ENCODE measurements at regions not wholly inside any gene's neighbourhood (a gene's known extent, or its start where the extent isn't known, plus 50 kb on each side); places are given as distances from the start of the nearest gene placed in this dataset.
A peak's percentile ranks its signal among the peaks of the same experiment; 100 is the strongest.

DNA sequence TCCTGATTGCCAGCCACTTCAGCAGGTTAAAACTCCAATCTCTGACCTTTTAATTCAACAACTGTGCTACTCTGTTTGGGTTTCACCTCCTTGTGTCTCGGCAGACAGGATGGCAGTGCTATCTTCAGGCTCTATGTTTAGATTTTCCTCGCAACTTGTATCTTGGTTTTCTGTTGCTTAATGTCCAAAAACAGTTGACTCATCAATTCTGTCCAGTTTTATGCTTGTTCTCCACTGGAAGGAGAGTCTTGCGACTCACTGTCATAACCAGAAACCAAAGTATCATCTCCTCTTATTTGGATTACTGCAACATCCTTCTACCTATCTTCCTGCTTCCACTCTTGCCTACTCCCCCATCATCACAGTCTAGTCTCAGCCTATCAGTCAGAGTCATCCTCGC, 130.9 kb upstream of the ADAMTS16 start (continued):
- TF ChIP-seq, protein P1, sequence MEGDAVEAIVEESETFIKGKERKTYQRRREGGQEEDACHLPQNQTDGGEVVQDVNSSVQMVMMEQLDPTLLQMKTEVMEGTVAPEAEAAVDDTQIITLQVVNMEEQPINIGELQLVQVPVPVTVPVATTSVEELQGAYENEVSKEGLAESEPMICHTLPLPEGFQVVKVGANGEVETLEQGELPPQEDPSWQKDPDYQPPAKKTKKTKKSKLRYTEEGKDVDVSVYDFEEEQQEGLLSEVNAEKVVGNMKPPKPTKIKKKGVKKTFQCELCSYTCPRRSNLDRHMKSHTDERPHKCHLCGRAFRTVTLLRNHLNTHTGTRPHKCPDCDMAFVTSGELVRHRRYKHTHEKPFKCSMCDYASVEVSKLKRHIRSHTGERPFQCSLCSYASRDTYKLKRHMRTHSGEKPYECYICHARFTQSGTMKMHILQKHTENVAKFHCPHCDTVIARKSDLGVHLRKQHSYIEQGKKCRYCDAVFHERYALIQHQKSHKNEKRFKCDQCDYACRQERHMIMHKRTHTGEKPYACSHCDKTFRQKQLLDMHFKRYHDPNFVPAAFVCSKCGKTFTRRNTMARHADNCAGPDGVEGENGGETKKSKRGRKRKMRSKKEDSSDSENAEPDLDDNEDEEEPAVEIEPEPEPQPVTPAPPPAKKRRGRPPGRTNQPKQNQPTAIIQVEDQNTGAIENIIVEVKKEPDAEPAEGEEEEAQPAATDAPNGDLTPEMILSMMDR (conservative IDR thresholded peaks at IDR 0.05; ENCODE audit: low read depth in 2 of 2), result no peak
- no peak for TF ChIP-seq JUNB (IDR thresholded peaks at IDR 0.05; ENCODE audit: unreplicated experiment)

DNA sequence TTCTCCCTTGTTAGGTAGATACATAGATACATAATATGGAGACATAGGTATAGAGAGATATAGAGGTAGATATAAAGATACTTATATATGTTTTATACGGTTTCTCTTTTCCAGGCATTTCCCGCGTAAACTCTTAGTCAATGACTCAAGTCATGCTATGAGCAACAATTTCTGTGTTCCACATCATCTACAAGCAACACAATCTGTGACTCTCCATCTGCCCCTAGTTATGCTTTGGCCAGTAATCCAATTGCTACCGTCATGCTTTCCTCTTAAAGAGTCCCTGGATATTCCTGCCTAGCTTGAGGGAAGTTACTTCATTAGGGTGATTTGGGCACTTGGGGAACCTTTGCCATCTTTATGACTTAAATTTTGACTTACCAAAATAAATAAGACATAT, 129.0 kb upstream of the ADAMTS16 start:
- no peak for ATAC-seq

DNA sequence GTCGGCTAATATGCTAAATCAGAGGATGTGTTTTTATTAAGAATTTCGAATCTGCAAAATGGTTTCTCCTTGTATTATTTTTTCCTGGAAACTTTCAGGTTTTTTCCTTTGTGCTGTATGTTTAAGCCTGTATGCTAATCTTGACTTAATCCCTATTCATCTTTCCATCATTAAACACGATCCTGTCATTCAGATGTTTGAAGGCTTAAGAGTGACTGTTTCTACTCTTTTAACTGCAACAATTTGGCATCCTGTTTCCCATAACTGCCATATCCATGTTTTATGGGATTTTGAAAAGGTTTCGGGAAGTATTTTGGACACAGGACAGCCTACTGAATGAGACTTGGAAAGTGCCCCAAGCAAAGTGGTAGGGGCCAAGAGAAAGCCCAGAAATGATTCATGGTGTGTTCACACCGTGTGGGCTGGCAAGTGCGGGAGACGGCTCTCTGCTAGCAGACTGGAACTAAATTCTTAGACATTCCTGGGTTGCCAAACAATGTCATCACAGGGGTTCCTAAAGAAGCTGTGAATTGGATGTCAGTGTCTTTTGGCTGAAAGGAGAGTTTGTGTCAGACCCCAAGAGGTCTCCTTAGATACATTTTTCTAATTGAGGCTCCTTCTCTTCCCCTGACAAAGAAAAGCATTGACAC, 125.4 kb upstream of the ADAMTS16 start:
- Histone ChIP-seq H3K27me3 (ENCODE audit: insufficient read depth) (no peaks in the 10 kb centered on the region), H3K4me3 (no peak overlapping the region), H4K20me1 (replicated peaks; ENCODE audit: insufficient read depth) (no peaks in the 10 kb centered on the region), H3K79me2 (replicated peaks; ENCODE audit: insufficient read depth) (no peaks in the 10 kb centered on the region), H3K9me2 (ENCODE audit: insufficient read depth) (0 out of 2 replicates have a peak, but pooled peaks cover 8% of the 10 kb centered on the region), H3K4me1 (ENCODE audit: insufficient read depth) (0 out of 2 replicates have a peak, but pooled peaks cover 3% of the 10 kb centered on the region), H3F3A (replicated peaks; ENCODE audit: low read depth) (no peaks in the 10 kb centered on the region), H3K4me2 (no peak overlapping the region), H2AFZ (no peak overlapping the region), H3K27ac (ENCODE audit: low read depth) (no peak overlapping the region), H3K36me3 (ENCODE audit: insufficient read depth) (no peaks in the 10 kb centered on the region)
- H3K4me1 Mint-ChIP-seq, result peaks cover 13% of the 10 kb centered on the region
- no peaks in the 10 kb centered on the region for H3K27me3 Mint-ChIP-seq (ENCODE audit: insufficient read depth, low read depth, poor library complexity)
- H3K9me3 Mint-ChIP-seq, result peaks cover 4% of the 10 kb centered on the region; the same call in 1 of the 3 replicates
- no peak overlapping the region for H3K27ac Mint-ChIP-seq
- DNase-seq (ENCODE audit: low spot score) (peak; percentile 33), ATAC-seq (peak; percentile 82)
- no peaks in the 10 kb centered on the region for H3K36me3 Mint-ChIP-seq (ENCODE audit: low read depth)
- TF ChIP-seq, protein P2, sequence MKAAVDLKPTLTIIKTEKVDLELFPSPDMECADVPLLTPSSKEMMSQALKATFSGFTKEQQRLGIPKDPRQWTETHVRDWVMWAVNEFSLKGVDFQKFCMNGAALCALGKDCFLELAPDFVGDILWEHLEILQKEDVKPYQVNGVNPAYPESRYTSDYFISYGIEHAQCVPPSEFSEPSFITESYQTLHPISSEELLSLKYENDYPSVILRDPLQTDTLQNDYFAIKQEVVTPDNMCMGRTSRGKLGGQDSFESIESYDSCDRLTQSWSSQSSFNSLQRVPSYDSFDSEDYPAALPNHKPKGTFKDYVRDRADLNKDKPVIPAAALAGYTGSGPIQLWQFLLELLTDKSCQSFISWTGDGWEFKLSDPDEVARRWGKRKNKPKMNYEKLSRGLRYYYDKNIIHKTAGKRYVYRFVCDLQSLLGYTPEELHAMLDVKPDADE (IDR thresholded peaks at IDR 0.05), result no peak
- no peak for TF ChIP-seq NANOG (IDR thresholded peaks at IDR 0.05; ENCODE audit: borderline replicate concordance)
- no peak overlapping the region for H3K4me3 Mint-ChIP-seq

More for the DNA sequence above, 129.0 kb upstream of the ADAMTS16 start:
- H3K36me3 ChIP-seq (ENCODE audit: insufficient read depth), result no peaks in the 10 kb centered on the region
- H3K4me2 ChIP-seq, result no peak overlapping the region
- H3K27me3 ChIP-seq (ENCODE audit: insufficient read depth), result no peaks in the 10 kb centered on the region
- Mint-ChIP-seq H3K36me3 (ENCODE audit: low read depth) (no peaks in the 10 kb centered on the region), H3K4me3 (no peak overlapping the region), H3K27me3 (ENCODE audit: insufficient read depth, low read depth, poor library complexity) (no peaks in the 10 kb centered on the region), H3K9me3 (no peaks in the 10 kb centered on the region), H3K27ac (no peak overlapping the region), H3K4me1 (peaks cover 13% of the 10 kb centered on the region)
- H3F3A ChIP-seq (replicated peaks; ENCODE audit: low read depth), result no peaks in the 10 kb centered on the region
- H2AFZ ChIP-seq, result no peak overlapping the region
- 0 out of 2 replicates have a peak, but pooled peaks cover 3% of the 10 kb centered on the region for H3K4me1 ChIP-seq (ENCODE audit: insufficient read depth)
- no peaks in the 10 kb centered on the region for H4K20me1 ChIP-seq (replicated peaks; ENCODE audit: insufficient read depth)
- DNase-seq (ENCODE audit: low spot score), result no peak
- H3K9me2 ChIP-seq (ENCODE audit: insufficient read depth), result 0 out of 2 replicates have a peak, but pooled peaks cover 2% of the 10 kb centered on the region
- H3K4me3 ChIP-seq, result no peak overlapping the region
- no peak for TF ChIP-seq ZNF331 (CRISPR knock-in tag; IDR thresholded peaks at IDR 0.05; ENCODE audit: low read depth)
- TF ChIP-seq EZH2 (IDR thresholded peaks at IDR 0.05; ENCODE audit: low read depth, unreplicated experiment), result no peak
- no peak for TF ChIP-seq NANOG (IDR thresholded peaks at IDR 0.05; ENCODE audit: borderline replicate concordance)
- no peak overlapping the region for H3K27ac ChIP-seq (ENCODE audit: low read depth)
- no peaks in the 10 kb centered on the region for H3K79me2 ChIP-seq (replicated peaks; ENCODE audit: insufficient read depth)

Data from GM23338 (cell line).